ENCODE measurements at regions not wholly inside any gene's neighbourhood (a gene's known extent, or its start where the extent isn't known, plus 50 kb on each side); places are given as distances from the start of the nearest gene placed in this dataset.

DNA sequence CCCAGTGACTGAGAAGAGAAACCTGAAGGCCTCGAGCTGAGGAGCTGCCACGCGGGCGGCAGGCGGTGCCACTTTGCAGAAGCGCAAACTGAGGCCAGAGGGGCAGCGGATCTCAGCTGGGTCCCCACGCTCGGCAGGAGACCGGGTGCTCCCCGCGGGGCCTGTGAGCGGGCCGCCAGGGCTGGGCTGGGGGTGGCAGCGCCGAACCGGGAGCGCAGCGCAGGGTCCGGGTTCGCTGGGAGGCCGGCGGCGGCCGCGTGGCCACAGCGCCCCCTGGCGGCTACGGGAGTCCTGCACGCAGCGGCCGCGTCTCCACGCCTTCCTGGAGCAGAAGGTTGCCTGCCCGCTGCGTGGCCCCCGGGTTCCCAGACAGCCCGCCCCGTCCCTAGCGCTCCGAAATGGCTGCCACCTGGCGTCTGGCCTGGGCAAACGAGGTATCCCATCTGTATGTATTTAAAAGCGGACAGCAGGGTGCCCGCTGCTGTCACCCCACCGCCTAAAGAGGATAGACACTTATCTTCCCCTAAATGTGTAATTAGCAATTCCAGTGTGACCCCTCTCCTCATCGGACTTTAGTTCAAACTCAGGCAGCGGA lies 96.1 kb upstream of the CDH5 start:
- TF ChIP-seq, protein P1, sequence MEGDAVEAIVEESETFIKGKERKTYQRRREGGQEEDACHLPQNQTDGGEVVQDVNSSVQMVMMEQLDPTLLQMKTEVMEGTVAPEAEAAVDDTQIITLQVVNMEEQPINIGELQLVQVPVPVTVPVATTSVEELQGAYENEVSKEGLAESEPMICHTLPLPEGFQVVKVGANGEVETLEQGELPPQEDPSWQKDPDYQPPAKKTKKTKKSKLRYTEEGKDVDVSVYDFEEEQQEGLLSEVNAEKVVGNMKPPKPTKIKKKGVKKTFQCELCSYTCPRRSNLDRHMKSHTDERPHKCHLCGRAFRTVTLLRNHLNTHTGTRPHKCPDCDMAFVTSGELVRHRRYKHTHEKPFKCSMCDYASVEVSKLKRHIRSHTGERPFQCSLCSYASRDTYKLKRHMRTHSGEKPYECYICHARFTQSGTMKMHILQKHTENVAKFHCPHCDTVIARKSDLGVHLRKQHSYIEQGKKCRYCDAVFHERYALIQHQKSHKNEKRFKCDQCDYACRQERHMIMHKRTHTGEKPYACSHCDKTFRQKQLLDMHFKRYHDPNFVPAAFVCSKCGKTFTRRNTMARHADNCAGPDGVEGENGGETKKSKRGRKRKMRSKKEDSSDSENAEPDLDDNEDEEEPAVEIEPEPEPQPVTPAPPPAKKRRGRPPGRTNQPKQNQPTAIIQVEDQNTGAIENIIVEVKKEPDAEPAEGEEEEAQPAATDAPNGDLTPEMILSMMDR (IDR thresholded peaks at IDR 0.05) = peak; percentile 79
- TF ChIP-seq EZH2 (IDR thresholded peaks at IDR 0.05; ENCODE audit: borderline replicate concordance, insufficient read depth, low read depth, low read length, poor library complexity, severe bottlenecking) = no peak
